K562 (cell line): ENCODE measurements at regions not wholly inside any gene's neighbourhood (a gene's known extent, or its start where the extent isn't known, plus 50 kb on each side); places are given as distances from the start of the nearest gene placed in this dataset.

Experiments used
- ATAC-seq: fragments of 200-7000 bp; cut with Tn5 transposase; 3 replicates; pipeline ENCODE4 v1.9.1; 2020; ENCODE audit warnings: moderate library complexity
- BruUV-seq: library from RNA; stranded (reverse); fragments of 400-500 nt; replicated peaks from 2 replicates; lab custom pipeline; 2021; lab: Mats Ljungman, UMichigan
- CTCF ChIA-PET: fragments of 300-600 bp; formaldehyde crosslinking; extraction: SDS; loops from one replicate; lab custom pipeline; 2021; ENCODE audit warnings: low intra/inter-chr PET ratio; lab: Yijun Ruan, JAX
- POLR2A ChIA-PET: fragments of 300-600, 350-650 bp; sonication (Branson Sonifier 250); formaldehyde crosslinking; extraction: SDS; loops from one replicate; lab custom pipeline; 2021; ENCODE audit warnings: antibody characterized with exemption, inconsistent platforms; lab: Yijun Ruan, JAX
- DNase-seq, 4 experiments: peaks; one replicate each; pipeline versions ENCODE4 v3.0.0 to v3.0.0-alpha.2; 2011 to 2018; ENCODE audit warnings: low spot score in 3 of 4, mixed read lengths in 3 of 4; ENCODE audit errors: extremely low read depth in 1 of 4
- FAIRE-seq: peaks from 2 replicates; lab custom pipeline; 2011; peaks lifted over from hg19 to GRCh38; lab: Jason Lieb, UNC
- H2AFZ ChIP-seq: 2 replicates; pipeline ENCODE4 v1.6.0; 2011; ENCODE audit warnings: low read depth, low read length, control low read depth, inconsistent platforms
- H3K27ac ChIP-seq: fragments of 200-600 bp; 3 replicates; pipeline ENCODE4 v1.8.0; 2011; ENCODE audit warnings: low read depth, mild to moderate bottlenecking, control low read depth, inconsistent platforms, low read length, moderate library complexity, mixed read lengths; ENCODE audit errors: extremely low read depth
- H3K27me3 ChIP-seq, 2 experiments: fragments of 300-600 bp in 1 of 2; 2 replicates in 1 of 2; 3 replicates in 1 of 2; pipeline versions ENCODE4 v1.6.0 to v1.8.0; 2011; ENCODE audit warnings: inconsistent platforms in 2 of 2, low read length in 2 of 2, mild to moderate bottlenecking in 1 of 2, mixed read lengths in 1 of 2, moderate library complexity in 1 of 2; ENCODE audit not compliant: control insufficient read depth in 2 of 2, insufficient read depth in 2 of 2
- H3K36me3 ChIP-seq: fragments of 300-600 bp; 3 replicates; pipeline ENCODE4 v1.8.0; 2011; ENCODE audit warnings: mild to moderate bottlenecking, low read length, inconsistent platforms; ENCODE audit not compliant: control insufficient read depth, insufficient read depth
- H3K4me1 ChIP-seq, 2 experiments: fragments of 200-600 bp in 1 of 2; replicated peaks in 1 of 2; 2 replicates in 1 of 2; 3 replicates in 1 of 2; pipeline versions ENCODE4 v1.5.1 to v1.8.0; 2011; ENCODE audit warnings: inconsistent platforms in 2 of 2, low read length in 2 of 2, mild to moderate bottlenecking in 1 of 2, mixed read lengths in 1 of 2, moderate library complexity in 1 of 2; ENCODE audit not compliant: control insufficient read depth in 2 of 2, insufficient read depth in 2 of 2
- H3K4me2 ChIP-seq: 2 replicates; pipeline ENCODE4 v1.6.1; 2011; ENCODE audit warnings: low read length, control low read depth, inconsistent platforms, mixed read lengths; ENCODE audit not compliant: insufficient read depth
- H3K4me3 ChIP-seq: fragments of 200-600 bp; sonication (generic), shearing (Covaris generic); 2 replicates; pipeline ENCODE4 v1.5.1; 2016; ENCODE audit warnings: control low read depth, inconsistent platforms
- H3K79me2 ChIP-seq: fragments of 200-600 bp; 3 replicates; pipeline ENCODE4 v1.8.0; 2011; ENCODE audit warnings: low read length, inconsistent platforms; ENCODE audit not compliant: control insufficient read depth, insufficient read depth
- H3K9ac ChIP-seq, 2 experiments: 2 replicates each; pipeline versions ENCODE4 v1.6.0 to v1.6.1; 2011; ENCODE audit warnings: low read depth in 2 of 2, low read length in 2 of 2, control low read depth in 1 of 2, inconsistent platforms in 1 of 2, mild to moderate bottlenecking in 1 of 2, mixed read lengths in 1 of 2; ENCODE audit not compliant: insufficient read depth in 1 of 2
- H3K9me1 ChIP-seq: one replicate; pipeline ENCODE4 v1.6.0; 2011; ENCODE audit warnings: inconsistent platforms, mild to moderate bottlenecking, low read length, moderate library complexity; ENCODE audit not compliant: control insufficient read depth, insufficient read depth
- H3K9me3 ChIP-seq: replicated peaks from 2 replicates; pipeline ENCODE4 v1.5.1; 2011; ENCODE audit warnings: low read depth, low read length, inconsistent platforms; ENCODE audit not compliant: control insufficient read depth, insufficient read depth
- H4K20me1 ChIP-seq: replicated peaks from 2 replicates; pipeline ENCODE4 v1.6.1; 2011; ENCODE audit warnings: low read length, inconsistent platforms, mixed read lengths; ENCODE audit not compliant: control insufficient read depth, insufficient read depth
- C11orf30 ChIP-seq: fragments of 450-650 bp; IDR thresholded peaks from 2 replicates; pipeline ENCODE4 v1.6.1; 2016; ENCODE audit warnings: low read depth, mild to moderate bottlenecking
- CBX5 ChIP-seq: IDR thresholded peaks from 2 replicates; pipeline ENCODE4 v1.6.1; 2014; ENCODE audit warnings: low read depth, borderline replicate concordance
- DMBX1 ChIP-seq: fragments of 250-450 bp; sonication (Bioruptor Pico); IDR thresholded peaks from 2 replicates; pipeline ENCODE4 v1.8.0; 2022; ENCODE audit warnings: inconsistent platforms, mild to moderate bottlenecking, moderate library complexity, borderline replicate concordance
- EGR1 ChIP-seq: fragments of 450-650 bp; conservative IDR thresholded peaks from 2 replicates; pipeline ENCODE4 v1.6.1; 2017; ENCODE audit warnings: mild to moderate bottlenecking
- GABPB1 ChIP-seq: sonication (generic); formaldehyde crosslinking; IDR thresholded peaks from 2 replicates; pipeline ENCODE4 v1.8.0; 2022; ENCODE audit warnings: mild to moderate bottlenecking, missing genetic modification reagents
- GATAD2B ChIP-seq: fragments of 450-650 bp; IDR thresholded peaks from 2 replicates; pipeline ENCODE4 v1.6.1; 2017; ENCODE audit warnings: mild to moderate bottlenecking, borderline replicate concordance
- MCM2 ChIP-seq: fragments of 450-650 bp; IDR thresholded peaks from 2 replicates; pipeline ENCODE4 v1.6.1; 2017; ENCODE audit warnings: low read depth, mild to moderate bottlenecking
- PYGO2 ChIP-seq: fragments of 450-650 bp; IDR thresholded peaks from 2 replicates; pipeline ENCODE4 v1.6.1; 2016; ENCODE audit warnings: mild to moderate bottlenecking, missing genetic modification characterization, moderate library complexity, missing compliant biosample characterization
- ZC3H8 ChIP-seq: fragments of 450-650 bp; IDR thresholded peaks from 2 replicates; pipeline ENCODE4 v1.6.1; 2017
- ZNF445 ChIP-seq: fragments of 250-450 bp; sonication (Bioruptor Pico); IDR thresholded peaks from 2 replicates; pipeline ENCODE4 v1.4.0; 2020; ENCODE audit warnings: low read depth, mild to moderate bottlenecking, moderate library complexity
- ZNF57 ChIP-seq: fragments of 450-650 bp; formaldehyde crosslinking; IDR thresholded peaks from 2 replicates; pipeline ENCODE4 v1.4.0; 2020; ENCODE audit warnings: mild to moderate bottlenecking, moderate library complexity
- ZNF75A ChIP-seq: fragments of 450-650 bp; formaldehyde crosslinking; IDR thresholded peaks from 2 replicates; pipeline ENCODE4 v1.4.0; 2020; ENCODE audit warnings: mild to moderate bottlenecking
- WGBS: fragments of 100-300 bp; shearing (Covaris generic); methylation state at CpG from one replicate; pipeline ENCODE4 v1.1.6; 2016; ENCODE audit warnings: low coverage, mixed read lengths; ENCODE audit not compliant: insufficient coverage; ENCODE audit errors: missing lambda C conversion rate; 5-methylcytosine and 5-hydroxymethylcytosine counted together
- in situ Hi-C: fragments of 300-500 bp; cut with MboI; formaldehyde crosslinking; loops from 4 replicates; pipeline ENCODE4 v1.15.0; 2018; ENCODE audit warnings: inconsistent platforms, mixed read lengths
- intact Hi-C: fragments of 100-400 bp; cut with micrococcal nuclease; formaldehyde crosslinking; loops from 2 replicates; pipeline ENCODE4 v1.14.2; 2022
- TF ChIP-seq, protein P1 (sequence below): fragments of 250-450 bp; sonication (Bioruptor Pico); IDR thresholded peaks from 2 replicates; pipeline ENCODE4 v1.4.0; 2020; ENCODE audit warnings: borderline replicate concordance
- TF ChIP-seq, protein P2 (sequence below): fragments of 200-800 bp; sonication (Bioruptor generic); IDR thresholded peaks from 2 replicates; pipeline ENCODE4 v1.6.1; 2017; ENCODE audit warnings: missing genetic modification characterization, missing compliant biosample characterization
- TF ChIP-seq, protein P3 (sequence below): fragments of 450-650 bp; IDR thresholded peaks from 2 replicates; pipeline ENCODE4 v1.6.1; 2018; ENCODE audit not compliant: partially characterized antibody

GRCh38 chr3:141418751-141419150 lies 50.4 kb downstream of the ZBTB38 start:
- Histone ChIP-seq H3K36me3 (peaks cover 25% of the 10 kb centered on the region; the same call in 2 of the 3 replicates), H3K4me3 (no peak overlapping the region), H3K27me3 (no peaks in the 10 kb centered on the region), H2AFZ (no peak overlapping the region), H3K27ac (no peak overlapping the region), H3K79me2 (no peaks in the 10 kb centered on the region), H3K9me3 (no peaks in the 10 kb centered on the region), H3K4me2 (no peak overlapping the region), H3K9ac (no peak overlapping the region), H3K9me1 (no peaks in the 10 kb centered on the region), H4K20me1 (no peaks in the 10 kb centered on the region), H3K4me1 (no peaks in the 10 kb centered on the region; a peak in 1 of 5 replicates)
- TF ChIP-seq GATAD2B (no peak), DMBX1 (CRISPR knock-in tag) (no peak), MCM2 (no peak), C11orf30 (no peak), ZNF445 (no peak), PYGO2 (tag) (no peak), ZNF75A (CRISPR knock-in tag) (no peak), GABPB1 (no peak), ZNF57 (CRISPR knock-in tag) (no peak), EGR1 (no peak), ZC3H8 (no peak), CBX5 (no peak)
- TF ChIP-seq, protein P1, sequence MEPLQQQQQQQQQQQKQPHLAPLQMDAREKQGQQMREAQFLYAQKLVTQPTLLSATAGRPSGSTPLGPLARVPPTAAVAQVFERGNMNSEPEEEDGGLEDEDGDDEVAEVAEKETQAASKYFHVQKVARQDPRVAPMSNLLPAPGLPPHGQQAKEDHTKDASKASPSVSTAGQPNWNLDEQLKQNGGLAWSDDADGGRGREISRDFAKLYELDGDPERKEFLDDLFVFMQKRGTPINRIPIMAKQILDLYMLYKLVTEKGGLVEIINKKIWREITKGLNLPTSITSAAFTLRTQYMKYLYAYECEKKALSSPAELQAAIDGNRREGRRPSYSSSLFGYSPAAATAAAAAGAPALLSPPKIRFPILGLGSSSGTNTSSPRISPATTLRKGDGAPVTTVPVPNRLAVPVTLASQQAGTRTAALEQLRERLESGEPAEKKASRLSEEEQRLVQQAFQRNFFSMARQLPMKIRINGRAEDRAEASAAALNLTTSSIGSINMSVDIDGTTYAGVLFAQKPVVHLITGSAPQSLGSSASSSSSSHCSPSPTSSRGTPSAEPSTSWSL (CRISPR knock-in tag), result no peak
- TF ChIP-seq, protein P2, sequence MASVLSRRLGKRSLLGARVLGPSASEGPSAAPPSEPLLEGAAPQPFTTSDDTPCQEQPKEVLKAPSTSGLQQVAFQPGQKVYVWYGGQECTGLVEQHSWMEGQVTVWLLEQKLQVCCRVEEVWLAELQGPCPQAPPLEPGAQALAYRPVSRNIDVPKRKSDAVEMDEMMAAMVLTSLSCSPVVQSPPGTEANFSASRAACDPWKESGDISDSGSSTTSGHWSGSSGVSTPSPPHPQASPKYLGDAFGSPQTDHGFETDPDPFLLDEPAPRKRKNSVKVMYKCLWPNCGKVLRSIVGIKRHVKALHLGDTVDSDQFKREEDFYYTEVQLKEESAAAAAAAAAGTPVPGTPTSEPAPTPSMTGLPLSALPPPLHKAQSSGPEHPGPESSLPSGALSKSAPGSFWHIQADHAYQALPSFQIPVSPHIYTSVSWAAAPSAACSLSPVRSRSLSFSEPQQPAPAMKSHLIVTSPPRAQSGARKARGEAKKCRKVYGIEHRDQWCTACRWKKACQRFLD, result no peak
- TF ChIP-seq, protein P3, sequence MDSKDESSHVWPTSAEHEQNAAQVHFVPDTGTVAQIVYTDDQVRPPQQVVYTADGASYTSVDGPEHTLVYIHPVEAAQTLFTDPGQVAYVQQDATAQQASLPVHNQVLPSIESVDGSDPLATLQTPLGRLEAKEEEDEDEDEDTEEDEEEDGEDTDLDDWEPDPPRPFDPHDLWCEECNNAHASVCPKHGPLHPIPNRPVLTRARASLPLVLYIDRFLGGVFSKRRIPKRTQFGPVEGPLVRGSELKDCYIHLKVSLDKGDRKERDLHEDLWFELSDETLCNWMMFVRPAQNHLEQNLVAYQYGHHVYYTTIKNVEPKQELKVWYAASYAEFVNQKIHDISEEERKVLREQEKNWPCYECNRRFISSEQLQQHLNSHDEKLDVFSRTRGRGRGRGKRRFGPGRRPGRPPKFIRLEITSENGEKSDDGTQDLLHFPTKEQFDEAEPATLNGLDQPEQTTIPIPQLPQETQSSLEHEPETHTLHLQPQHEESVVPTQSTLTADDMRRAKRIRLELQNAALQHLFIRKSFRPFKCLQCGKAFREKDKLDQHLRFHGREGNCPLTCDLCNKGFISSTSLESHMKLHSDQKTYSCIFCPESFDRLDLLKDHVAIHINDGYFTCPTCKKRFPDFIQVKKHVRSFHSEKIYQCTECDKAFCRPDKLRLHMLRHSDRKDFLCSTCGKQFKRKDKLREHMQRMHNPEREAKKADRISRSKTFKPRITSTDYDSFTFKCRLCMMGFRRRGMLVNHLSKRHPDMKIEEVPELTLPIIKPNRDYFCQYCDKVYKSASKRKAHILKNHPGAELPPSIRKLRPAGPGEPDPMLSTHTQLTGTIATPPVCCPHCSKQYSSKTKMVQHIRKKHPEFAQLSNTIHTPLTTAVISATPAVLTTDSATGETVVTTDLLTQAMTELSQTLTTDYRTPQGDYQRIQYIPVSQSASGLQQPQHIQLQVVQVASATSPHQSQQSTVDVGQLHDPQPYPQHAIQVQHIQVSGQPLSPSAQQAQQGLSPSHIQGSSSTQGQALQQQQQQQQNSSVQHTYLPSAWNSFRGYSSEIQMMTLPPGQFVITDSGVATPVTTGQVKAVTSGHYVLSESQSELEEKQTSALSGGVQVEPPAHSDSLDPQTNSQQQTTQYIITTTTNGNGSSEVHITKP, result no peak
- no TSS peak for BruUV-seq
- intact Hi-C loops, result no loop called here
- ATAC-seq (no peak), FAIRE-seq (no peak), DNase-seq (no peak)
- CTCF ChIA-PET, result no interaction called here
- POLR2A ChIA-PET, result no interaction called here
- in situ Hi-C loops, result no loop called here
- WGBS, result 82% methylated on average over 4 of the region's 4 CpGs
